ENCODE measurements at regions not wholly inside any gene's neighbourhood (a gene's known extent, or its start where the extent isn't known, plus 50 kb on each side); places are given as distances from the start of the nearest gene placed in this dataset.

DNA sequence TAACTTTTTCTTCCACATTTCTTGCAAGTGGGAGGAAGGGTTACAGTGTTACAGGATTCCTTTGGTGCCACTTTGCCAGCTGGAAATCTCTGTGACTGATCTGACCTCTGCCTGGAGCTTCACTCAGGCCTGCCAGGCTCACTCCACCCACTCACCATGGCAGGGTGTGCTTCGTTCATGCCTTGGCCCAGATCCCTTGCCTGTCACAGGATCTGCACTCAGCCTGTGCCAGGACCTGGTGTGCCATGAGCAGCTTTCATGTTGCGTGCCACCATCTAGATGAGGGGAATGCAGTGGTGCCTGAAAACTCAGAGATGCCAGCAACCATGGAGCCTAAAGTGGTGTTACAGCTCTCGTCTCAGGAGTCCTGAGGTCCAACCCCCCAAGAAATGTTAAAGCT, 2596.4 kb downstream of the PCDH7 start:
- TF ChIP-seq CTCF (conservative IDR thresholded peaks at IDR 0.05; ENCODE audit: low read length) (no peak), EZH2phosphoT487 (IDR thresholded peaks at IDR 0.05; ENCODE audit: borderline replicate concordance) (no peak)

All from Loucy (cell line).